Effector memory CD8-positive, alpha-beta T cell (primary cell): ENCODE measurements at regions not wholly inside any gene's neighbourhood (a gene's known extent, or its start where the extent isn't known, plus 50 kb on each side); places are given as distances from the start of the nearest gene placed in this dataset.
"Not testable (repeated sequence)": the region's sequence is repeated elsewhere in the genome, so short reads cannot be mapped to it uniquely, and the experiment has no call there.

Experiments used
- ATAC-seq: fragments of 150-1000 bp; cut with Tn5 transposase; replicated peaks from 2 replicates; pipeline ENCODE4 v1.10.0; 2021; ENCODE audit warnings: mild to moderate bottlenecking, moderate library complexity
- DNase-seq, 3 experiments: peaks; one replicate each; pipeline ENCODE4 v3.0.0; 2021
- H3K27ac Mint-ChIP-seq, 2 donors: one replicate each; pipeline ENCODE4 v1.8.0; 2022; ENCODE audit warnings: mild to moderate bottlenecking in 2 of 2, mixed read lengths in 2 of 2, moderate library complexity in 2 of 2
- H3K27me3 Mint-ChIP-seq, 2 donors: one replicate each; pipeline ENCODE4 v1.8.0; 2022; ENCODE audit warnings: mixed read lengths in 2 of 2
- H3K36me3 Mint-ChIP-seq: one replicate; pipeline ENCODE4 v1.8.0; 2022; ENCODE audit warnings: mild to moderate bottlenecking, moderate library complexity, mixed read lengths; ENCODE audit not compliant: insufficient read depth
- H3K4me1 Mint-ChIP-seq, 2 donors: one replicate each; pipeline ENCODE4 v1.8.0; 2022; ENCODE audit warnings: low read depth in 2 of 2, mixed read lengths in 2 of 2
- H3K4me3 Mint-ChIP-seq, 2 donors: one replicate each; pipeline ENCODE4 v1.8.0; 2022; ENCODE audit warnings: mild to moderate bottlenecking in 2 of 2, mixed read lengths in 2 of 2, moderate library complexity in 2 of 2
- H3K9me3 Mint-ChIP-seq, 2 donors: one replicate each; pipeline ENCODE4 v1.8.0; 2022; ENCODE audit warnings: mixed read lengths in 2 of 2

DNA sequence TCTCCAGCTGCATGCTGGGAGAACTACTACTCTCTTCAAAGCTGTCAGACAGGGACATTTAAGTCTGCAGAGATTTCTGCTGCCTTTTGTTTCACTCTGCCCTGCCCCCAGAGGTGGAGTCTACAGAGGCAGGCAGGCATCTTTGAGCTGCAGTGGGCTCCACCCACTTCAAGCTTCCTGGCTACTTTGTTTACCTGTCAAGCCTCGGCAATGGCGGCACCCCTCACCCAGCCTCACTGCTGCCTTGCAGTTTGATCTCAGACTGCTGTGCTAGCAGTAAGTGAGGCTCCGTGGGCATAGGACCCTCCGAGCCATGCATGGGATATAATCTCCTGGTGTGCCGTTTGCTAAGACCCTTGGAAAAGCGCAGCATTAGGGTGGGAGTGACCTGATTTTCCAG lies 61.7 kb downstream of the DMRTA1 start:
- H3K9me3 Mint-ChIP-seq, H3K27me3 Mint-ChIP-seq, H3K4me3 Mint-ChIP-seq, H3K27ac Mint-ChIP-seq, H3K36me3 Mint-ChIP-seq, DNase-seq, ATAC-seq, H3K4me1 Mint-ChIP-seq: not testable (repeated sequence)

DNA sequence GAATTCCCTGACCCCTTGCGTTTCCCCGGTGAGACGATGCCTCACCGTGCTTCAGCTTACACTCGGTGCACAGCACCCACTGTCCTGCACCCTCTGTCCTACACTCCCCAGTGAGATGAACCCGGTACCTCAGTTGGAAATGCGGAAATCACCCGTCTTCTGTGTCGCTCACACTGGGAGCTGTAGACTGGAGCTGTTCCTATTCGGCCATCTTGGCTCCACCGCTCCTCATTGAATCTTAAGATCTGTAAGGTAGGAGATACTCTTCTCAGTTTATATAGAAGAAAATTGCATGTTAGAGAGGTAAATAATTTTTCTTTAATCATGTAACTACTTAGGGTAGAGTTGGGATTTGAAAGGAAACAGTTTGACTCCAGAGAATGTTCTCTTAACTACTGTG lies 62.2 kb downstream of the DMRTA1 start:
- DNase-seq (no peak), ATAC-seq (no peak)
- Mint-ChIP-seq H3K4me1 (no peaks in the 10 kb centered on the region), H3K27ac (no peak overlapping the region), H3K36me3 (no peaks in the 10 kb centered on the region), H3K27me3 (no peaks in the 10 kb centered on the region), H3K9me3 (no peaks in the 10 kb centered on the region), H3K4me3 (no peak overlapping the region)

DNA sequence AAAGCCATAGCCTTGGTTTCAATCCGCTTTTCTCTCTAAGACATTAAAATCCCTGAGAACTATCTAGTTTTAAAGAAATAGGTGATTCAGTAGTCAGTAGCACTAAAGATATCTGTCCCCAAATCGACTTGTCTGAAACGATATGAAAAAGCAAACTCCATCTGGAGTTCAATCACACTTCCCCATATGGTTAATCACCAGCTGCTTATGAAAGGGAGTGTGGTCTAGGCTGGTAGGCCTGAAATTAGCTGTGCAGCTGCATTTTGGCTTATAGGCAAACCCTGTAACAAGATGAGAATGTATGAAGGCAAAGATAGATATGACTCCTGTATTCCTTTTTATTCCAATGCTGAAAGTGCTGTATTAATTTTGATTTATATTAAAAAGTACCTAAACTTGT lies 65.9 kb downstream of the DMRTA1 start:
- no peak overlapping the region for H3K4me3 Mint-ChIP-seq
- ATAC-seq (no peak), DNase-seq (no peak)
- H3K4me1 Mint-ChIP-seq: no peaks in the 10 kb centered on the region
- no peaks in the 10 kb centered on the region for H3K27me3 Mint-ChIP-seq
- H3K27ac Mint-ChIP-seq: no peak overlapping the region
- no peaks in the 10 kb centered on the region for H3K36me3 Mint-ChIP-seq
- H3K9me3 Mint-ChIP-seq: no peaks in the 10 kb centered on the region

DNA sequence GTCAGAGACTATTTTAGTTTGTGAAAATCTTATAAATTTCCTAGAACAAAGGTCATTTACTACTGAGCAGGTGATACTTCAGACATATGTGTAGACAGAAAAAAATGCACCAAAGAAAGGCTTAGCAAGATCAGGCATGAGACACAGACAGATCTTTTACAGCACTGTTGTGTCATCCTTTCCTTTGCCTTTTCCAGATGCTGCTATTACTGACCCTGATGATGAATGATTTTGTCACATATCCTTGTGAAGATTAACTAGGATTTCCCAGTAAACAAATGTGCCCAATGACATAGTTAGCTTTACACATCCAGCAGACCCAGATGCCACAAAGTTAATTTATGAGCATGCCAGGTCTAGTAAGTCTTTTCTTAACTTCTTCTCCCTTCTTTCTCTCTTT lies 68.2 kb downstream of the DMRTA1 start:
- Mint-ChIP-seq H3K27me3 (no peaks in the 10 kb centered on the region), H3K27ac (no peak overlapping the region), H3K36me3 (no peaks in the 10 kb centered on the region), H3K4me1 (no peaks in the 10 kb centered on the region), H3K4me3 (no peak overlapping the region), H3K9me3 (no peaks in the 10 kb centered on the region)
- ATAC-seq: no peak
- DNase-seq: no peak

DNA sequence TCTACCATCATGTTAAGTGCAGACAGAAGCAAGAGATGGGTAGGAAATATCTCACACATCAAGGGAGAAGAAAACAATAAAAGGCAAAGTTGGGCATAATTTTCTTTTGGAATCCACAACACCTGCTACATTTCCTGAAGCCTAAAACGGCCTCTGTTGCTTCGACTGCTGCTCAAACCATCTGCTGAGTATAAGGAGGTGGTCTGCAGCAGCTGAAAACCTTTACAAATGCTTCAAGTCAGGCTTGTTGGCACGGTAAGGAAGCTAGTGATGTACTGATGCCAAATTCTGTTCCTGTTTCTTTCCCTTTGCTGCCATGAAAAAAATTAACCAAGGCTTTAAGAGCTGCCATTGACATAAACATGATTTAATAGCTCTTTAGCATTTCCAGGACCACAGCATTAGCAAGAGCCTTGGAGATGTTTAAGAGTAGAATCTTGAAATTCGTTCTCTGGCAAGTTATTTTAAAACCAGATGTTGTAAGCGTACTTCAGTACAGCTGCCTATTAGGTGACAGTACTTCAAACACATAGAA lies 75.6 kb downstream of the DMRTA1 start:
- no peak overlapping the region for H3K4me3 Mint-ChIP-seq
- no peaks in the 10 kb centered on the region for H3K9me3 Mint-ChIP-seq
- H3K27ac Mint-ChIP-seq: no peak overlapping the region
- H3K4me1 Mint-ChIP-seq: no peaks in the 10 kb centered on the region
- H3K27me3 Mint-ChIP-seq: no peaks in the 10 kb centered on the region
- ATAC-seq (no peak), DNase-seq (no peak)
- H3K36me3 Mint-ChIP-seq: no peaks in the 10 kb centered on the region

DNA sequence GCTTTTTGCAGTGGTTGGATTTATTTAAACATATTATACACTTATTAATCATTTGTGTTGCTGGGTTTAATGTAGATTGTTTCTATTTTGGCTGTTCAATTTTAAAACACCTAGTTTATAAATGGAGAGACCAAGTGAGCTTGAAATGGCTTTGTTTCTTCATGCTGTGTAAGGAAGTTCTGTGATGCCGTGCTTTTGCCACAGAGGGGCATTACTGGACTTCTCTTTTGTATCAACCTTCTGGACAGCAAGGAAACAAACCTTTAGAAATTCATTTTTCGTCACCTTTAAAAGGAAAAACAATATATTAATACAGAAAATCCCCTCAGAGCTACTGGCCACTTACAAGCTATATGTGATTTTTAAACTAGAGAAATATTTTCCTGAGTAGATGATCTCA lies 81.9 kb downstream of the DMRTA1 start:
- Mint-ChIP-seq H3K9me3 (no peaks in the 10 kb centered on the region), H3K36me3 (no peaks in the 10 kb centered on the region), H3K27ac (no peak overlapping the region), H3K4me3 (no peak overlapping the region), H3K4me1 (no peaks in the 10 kb centered on the region), H3K27me3 (no peaks in the 10 kb centered on the region)
- ATAC-seq (no peak), DNase-seq (no peak)

DNA sequence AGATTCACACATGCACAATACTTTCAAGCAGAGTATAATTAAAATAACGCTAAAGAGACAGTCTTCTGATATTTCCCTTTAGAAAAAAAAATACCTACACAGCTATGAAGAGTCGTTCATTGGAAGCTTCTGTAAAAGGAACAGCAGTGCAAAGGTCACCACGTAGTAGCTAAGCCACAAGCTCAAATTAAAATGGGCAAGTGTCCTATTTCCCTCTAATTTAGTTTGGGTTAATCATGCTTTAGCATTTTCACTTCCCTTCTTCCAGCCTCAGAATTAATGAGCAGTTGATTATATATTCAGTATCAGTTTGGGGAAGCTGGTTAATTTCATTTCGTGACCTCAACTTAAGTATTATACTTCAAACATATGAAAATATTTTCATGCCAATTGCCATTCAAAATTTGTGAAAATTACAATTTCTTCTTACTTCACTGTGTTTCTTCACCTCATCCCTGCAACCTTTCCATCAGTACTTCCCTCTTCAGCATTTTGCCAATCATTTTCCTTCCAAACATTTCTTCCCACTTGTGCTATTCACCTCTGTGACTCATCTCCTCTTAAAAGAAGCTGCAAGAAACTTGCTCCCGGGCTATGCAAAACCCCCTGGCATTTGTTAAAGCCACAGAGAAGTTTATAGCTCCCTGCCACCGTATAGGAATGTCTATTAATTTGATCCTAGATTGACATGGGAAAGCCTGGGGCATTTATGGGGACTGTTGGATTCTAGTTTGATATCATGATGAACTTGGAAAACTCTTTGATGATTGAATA lies 83.0 kb downstream of the DMRTA1 start:
- no peaks in the 10 kb centered on the region for H3K36me3 Mint-ChIP-seq
- H3K27ac Mint-ChIP-seq: no peak overlapping the region
- no peak for ATAC-seq
- DNase-seq: no peak
- H3K4me1 Mint-ChIP-seq: no peaks in the 10 kb centered on the region
- no peaks in the 10 kb centered on the region for H3K27me3 Mint-ChIP-seq
- H3K9me3 Mint-ChIP-seq: peaks cover 0 to 2% of the 10 kb centered on the region in 2 donors
- H3K4me3 Mint-ChIP-seq: no peak overlapping the region

DNA sequence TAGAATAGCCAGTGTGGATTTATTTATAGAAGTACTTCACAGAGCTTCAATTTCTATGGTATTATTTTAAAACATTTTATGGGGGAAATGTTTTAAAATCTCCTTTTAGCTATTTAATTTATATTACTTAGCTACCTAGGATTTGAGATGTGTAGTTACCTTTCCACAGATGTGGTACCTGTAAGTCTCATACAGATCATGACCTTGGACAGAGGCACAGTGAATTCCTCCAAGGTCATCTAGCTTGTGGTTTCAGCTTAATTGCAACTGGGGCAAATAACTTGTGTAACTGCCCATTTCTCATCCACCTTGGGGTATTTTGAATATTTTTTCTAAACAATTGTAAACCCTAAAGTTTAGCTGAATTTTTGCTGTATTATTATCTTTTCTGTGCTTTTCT lies 89.2 kb downstream of the DMRTA1 start:
- ATAC-seq: no peak
- H3K36me3 Mint-ChIP-seq: no peaks in the 10 kb centered on the region
- H3K4me1 Mint-ChIP-seq: no peaks in the 10 kb centered on the region
- H3K27me3 Mint-ChIP-seq: no peaks in the 10 kb centered on the region
- H3K27ac Mint-ChIP-seq: no peak overlapping the region
- no peak overlapping the region for H3K4me3 Mint-ChIP-seq
- H3K9me3 Mint-ChIP-seq: peaks cover 4 to 8% of the 10 kb centered on the region in 2 donors
- no peak for DNase-seq

DNA sequence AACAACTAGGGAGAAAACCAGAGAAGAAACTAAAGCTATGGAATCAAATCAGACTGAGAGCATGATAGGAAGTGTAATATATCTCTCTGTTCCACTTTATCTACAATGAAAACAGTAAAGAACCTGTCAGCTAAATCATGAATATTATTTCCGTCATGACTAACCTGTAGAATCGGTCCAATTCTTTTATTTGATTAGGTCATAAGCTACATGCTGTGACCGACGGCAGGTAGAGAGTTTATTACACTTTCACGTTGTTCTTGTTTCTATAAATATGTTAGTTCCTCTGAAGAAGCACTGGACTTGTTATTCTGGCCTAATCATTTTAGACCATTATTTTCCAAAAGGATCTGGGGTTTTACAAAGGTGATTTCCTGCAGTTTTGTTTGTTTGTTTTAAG lies 91.1 kb downstream of the DMRTA1 start:
- ATAC-seq (no peak), DNase-seq (no peak)
- no peak overlapping the region for H3K4me3 Mint-ChIP-seq
- H3K36me3 Mint-ChIP-seq: no peaks in the 10 kb centered on the region
- H3K9me3 Mint-ChIP-seq: peaks cover 10 to 18% of the 10 kb centered on the region in 2 donors
- H3K4me1 Mint-ChIP-seq: no peaks in the 10 kb centered on the region
- no peaks in the 10 kb centered on the region for H3K27me3 Mint-ChIP-seq
- H3K27ac Mint-ChIP-seq: no peak overlapping the region

DNA sequence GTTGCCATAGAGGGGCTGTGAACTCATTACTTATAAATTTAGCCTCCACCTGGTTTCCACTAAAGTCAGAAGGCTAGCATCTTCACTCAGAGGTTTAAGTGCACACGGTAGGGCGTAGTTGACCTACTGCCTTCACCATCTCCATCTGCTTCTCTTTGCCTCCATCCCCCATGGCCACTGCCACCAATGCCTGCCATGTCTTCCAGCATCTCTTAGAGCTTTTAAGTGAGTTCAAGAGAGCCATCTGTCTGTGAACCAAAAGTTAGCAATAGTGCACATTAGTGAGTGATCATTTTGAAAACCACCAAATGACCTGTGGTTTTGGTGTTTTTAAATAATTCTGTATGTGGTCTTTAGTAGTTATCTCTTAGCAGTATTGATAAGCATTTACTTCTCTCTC lies 102.0 kb downstream of the DMRTA1 start:
- no peaks in the 10 kb centered on the region for H3K27me3 Mint-ChIP-seq
- ATAC-seq (no peak), DNase-seq (no peak)
- H3K9me3 Mint-ChIP-seq: peaks cover 0 to 3% of the 10 kb centered on the region in 2 donors
- no peaks in the 10 kb centered on the region for H3K36me3 Mint-ChIP-seq
- no peak overlapping the region for H3K4me3 Mint-ChIP-seq
- H3K4me1 Mint-ChIP-seq: no peaks in the 10 kb centered on the region
- H3K27ac Mint-ChIP-seq: no peak overlapping the region

DNA sequence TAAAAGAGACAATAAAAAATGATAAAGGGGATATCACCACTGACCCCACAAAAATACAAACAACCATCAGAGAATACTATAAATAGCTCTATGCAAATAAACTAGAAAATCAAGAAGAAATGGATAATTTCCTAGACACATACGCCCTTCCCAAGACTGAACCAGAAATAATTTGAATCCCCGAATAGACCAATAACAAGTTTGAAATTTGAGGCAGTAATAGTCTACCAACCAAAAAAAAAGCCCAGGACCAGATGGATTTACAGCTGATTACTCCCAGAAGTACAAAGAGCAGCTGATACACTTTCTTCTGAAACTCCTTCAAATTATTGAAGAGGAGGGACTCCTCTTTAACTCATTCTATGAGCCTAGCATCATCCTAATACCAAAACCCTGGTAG lies 128.1 kb downstream of the DMRTA1 start:
- H3K36me3 Mint-ChIP-seq: no peaks in the 10 kb centered on the region
- H3K4me3 Mint-ChIP-seq: no peak overlapping the region
- DNase-seq: no peak
- no peak overlapping the region for H3K27ac Mint-ChIP-seq
- H3K9me3 Mint-ChIP-seq: peaks cover 12 to 31% of the 10 kb centered on the region in 2 donors
- H3K4me1 Mint-ChIP-seq: no peaks in the 10 kb centered on the region
- no peak for ATAC-seq
- H3K27me3 Mint-ChIP-seq: no peaks in the 10 kb centered on the region

DNA sequence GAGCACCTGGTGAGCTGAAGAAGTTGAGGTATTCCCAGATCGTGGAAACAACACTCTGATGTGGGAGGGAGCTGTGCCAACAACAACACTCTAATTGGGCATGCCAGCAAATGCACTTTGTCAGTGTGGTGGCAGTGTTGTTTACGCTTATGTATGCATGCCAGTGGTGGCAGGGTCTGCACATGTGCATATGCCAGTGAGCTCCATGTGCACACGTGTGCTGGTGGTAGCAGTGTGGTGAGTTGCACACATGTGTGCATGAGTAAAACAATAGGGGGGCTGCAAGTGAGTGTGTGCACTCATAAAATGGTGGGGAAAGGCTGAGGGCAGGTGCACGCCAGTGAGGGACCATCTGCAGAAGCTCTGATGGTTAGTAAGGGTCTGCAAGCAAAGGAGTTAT lies 134.2 kb downstream of the DMRTA1 start:
- Mint-ChIP-seq H3K36me3 (no peaks in the 10 kb centered on the region), H3K27me3 (no peaks in the 10 kb centered on the region), H3K4me1 (no peaks in the 10 kb centered on the region), H3K27ac (no peak overlapping the region), H3K4me3 (no peak overlapping the region), H3K9me3 (peaks cover 7 to 14% of the 10 kb centered on the region in 2 donors)
- ATAC-seq (no peak), DNase-seq (no peak)

DNA sequence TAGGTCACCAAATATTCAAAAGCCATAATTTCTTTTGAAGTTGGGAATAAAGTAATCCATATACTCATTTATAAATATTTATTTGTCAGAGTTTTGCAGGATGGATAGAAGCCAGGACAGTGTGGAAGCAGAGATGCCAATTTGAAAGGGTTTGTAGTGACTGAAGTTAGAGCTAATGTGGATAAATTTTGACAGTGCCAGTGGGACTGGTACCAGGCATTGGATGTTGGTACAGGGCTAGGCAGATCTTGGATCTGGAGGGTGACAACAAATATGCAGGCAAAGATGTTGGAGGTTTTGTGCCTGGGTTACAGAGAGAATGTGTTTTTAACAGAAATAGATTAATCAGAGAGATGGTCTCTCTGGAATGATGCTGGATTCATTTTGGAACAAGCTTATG lies 135.6 kb downstream of the DMRTA1 start:
- ATAC-seq: no peak
- no peak overlapping the region for H3K4me3 Mint-ChIP-seq
- no peak overlapping the region for H3K27ac Mint-ChIP-seq
- no peaks in the 10 kb centered on the region for H3K4me1 Mint-ChIP-seq
- DNase-seq: no peak
- H3K36me3 Mint-ChIP-seq: no peaks in the 10 kb centered on the region
- H3K9me3 Mint-ChIP-seq: peaks cover 7 to 14% of the 10 kb centered on the region in 2 donors
- no peaks in the 10 kb centered on the region for H3K27me3 Mint-ChIP-seq

DNA sequence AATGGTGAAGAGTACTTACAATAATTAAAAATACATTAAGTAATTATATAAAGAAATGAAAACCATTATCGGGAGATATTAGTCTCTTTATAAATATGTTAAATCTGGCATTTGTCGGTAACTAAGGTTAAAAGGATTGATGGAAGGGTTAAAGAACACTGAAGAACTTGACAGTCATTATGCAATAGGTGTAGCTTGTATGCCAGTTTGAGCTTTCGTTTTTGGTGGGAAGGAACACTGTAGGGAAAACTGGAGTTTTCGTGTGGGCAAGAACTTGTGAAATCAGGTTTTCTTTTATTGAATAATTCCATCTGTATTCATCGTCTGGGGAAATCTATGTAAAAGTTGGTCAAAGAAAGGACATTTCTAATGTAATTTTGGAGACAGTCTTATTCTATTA lies 142.3 kb downstream of the DMRTA1 start:
- ATAC-seq (no peak), DNase-seq (no peak)
- H3K27ac Mint-ChIP-seq: no peak overlapping the region
- no peaks in the 10 kb centered on the region for H3K4me1 Mint-ChIP-seq
- H3K4me3 Mint-ChIP-seq: no peak overlapping the region
- no peaks in the 10 kb centered on the region for H3K27me3 Mint-ChIP-seq
- peaks cover 0 to 3% of the 10 kb centered on the region in 2 donors for H3K9me3 Mint-ChIP-seq
- H3K36me3 Mint-ChIP-seq: no peaks in the 10 kb centered on the region
